ENCODE measurements at regions not wholly inside any gene's neighbourhood (a gene's known extent, or its start where the extent isn't known, plus 50 kb on each side); places are given as distances from the start of the nearest gene placed in this dataset.

DNA sequence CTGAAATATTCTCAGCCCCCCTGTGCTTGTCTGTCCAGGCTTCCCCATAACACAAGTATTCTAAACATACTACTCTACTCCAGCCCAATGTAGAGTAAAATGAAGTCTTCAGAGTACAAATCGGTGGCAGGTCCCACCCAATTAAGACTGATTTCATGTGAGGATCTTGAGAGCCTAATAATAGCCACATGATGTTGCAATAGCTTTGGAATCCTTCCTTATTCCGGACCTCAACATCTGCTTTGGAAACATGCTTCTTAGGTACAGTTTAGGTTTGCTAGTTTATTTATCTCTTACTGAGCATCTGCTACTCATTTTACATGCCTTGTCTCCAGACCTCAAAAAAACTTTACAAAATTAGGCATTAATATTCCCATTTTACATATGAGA lies 207.3 kb upstream of the RAB6C start:
- TF ChIP-seq, protein P1, sequence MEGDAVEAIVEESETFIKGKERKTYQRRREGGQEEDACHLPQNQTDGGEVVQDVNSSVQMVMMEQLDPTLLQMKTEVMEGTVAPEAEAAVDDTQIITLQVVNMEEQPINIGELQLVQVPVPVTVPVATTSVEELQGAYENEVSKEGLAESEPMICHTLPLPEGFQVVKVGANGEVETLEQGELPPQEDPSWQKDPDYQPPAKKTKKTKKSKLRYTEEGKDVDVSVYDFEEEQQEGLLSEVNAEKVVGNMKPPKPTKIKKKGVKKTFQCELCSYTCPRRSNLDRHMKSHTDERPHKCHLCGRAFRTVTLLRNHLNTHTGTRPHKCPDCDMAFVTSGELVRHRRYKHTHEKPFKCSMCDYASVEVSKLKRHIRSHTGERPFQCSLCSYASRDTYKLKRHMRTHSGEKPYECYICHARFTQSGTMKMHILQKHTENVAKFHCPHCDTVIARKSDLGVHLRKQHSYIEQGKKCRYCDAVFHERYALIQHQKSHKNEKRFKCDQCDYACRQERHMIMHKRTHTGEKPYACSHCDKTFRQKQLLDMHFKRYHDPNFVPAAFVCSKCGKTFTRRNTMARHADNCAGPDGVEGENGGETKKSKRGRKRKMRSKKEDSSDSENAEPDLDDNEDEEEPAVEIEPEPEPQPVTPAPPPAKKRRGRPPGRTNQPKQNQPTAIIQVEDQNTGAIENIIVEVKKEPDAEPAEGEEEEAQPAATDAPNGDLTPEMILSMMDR (IDR thresholded peaks at IDR 0.05; ENCODE audit: insufficient read depth, low read length, poor library complexity, severe bottlenecking) = no peak
- no peak for TF ChIP-seq EZH2phosphoT487 (conservative IDR thresholded peaks at IDR 0.05; ENCODE audit: low read length)
